K562 (cell line): ENCODE measurements at regions not wholly inside any gene's neighbourhood (a gene's known extent, or its start where the extent isn't known, plus 50 kb on each side); places are given as distances from the start of the nearest gene placed in this dataset.

Experiments used
- ATAC-seq: fragments of 200-7000 bp; cut with Tn5 transposase; 3 replicates; pipeline ENCODE4 v1.9.1; 2020; ENCODE audit warnings: moderate library complexity
- BruUV-seq: library from RNA; stranded (reverse); fragments of 400-500 nt; replicated peaks from 2 replicates; lab custom pipeline; 2021; lab: Mats Ljungman, UMichigan
- CTCF ChIA-PET: fragments of 300-600 bp; formaldehyde crosslinking; extraction: SDS; loops from one replicate; lab custom pipeline; 2021; ENCODE audit warnings: low intra/inter-chr PET ratio; lab: Yijun Ruan, JAX
- POLR2A ChIA-PET: fragments of 300-600, 350-650 bp; sonication (Branson Sonifier 250); formaldehyde crosslinking; extraction: SDS; loops from one replicate; lab custom pipeline; 2021; ENCODE audit warnings: antibody characterized with exemption, inconsistent platforms; lab: Yijun Ruan, JAX
- DNase-seq, 4 experiments: peaks; one replicate each; pipeline versions ENCODE4 v3.0.0 to v3.0.0-alpha.2; 2011 to 2018; ENCODE audit warnings: low spot score in 3 of 4, mixed read lengths in 3 of 4; ENCODE audit errors: extremely low read depth in 1 of 4
- FAIRE-seq: peaks from 2 replicates; lab custom pipeline; 2011; peaks lifted over from hg19 to GRCh38; lab: Jason Lieb, UNC
- H2AFZ ChIP-seq: 2 replicates; pipeline ENCODE4 v1.6.0; 2011; ENCODE audit warnings: low read depth, low read length, control low read depth, inconsistent platforms
- H3K27ac ChIP-seq: fragments of 200-600 bp; 3 replicates; pipeline ENCODE4 v1.8.0; 2011; ENCODE audit warnings: low read depth, mild to moderate bottlenecking, control low read depth, inconsistent platforms, low read length, moderate library complexity, mixed read lengths; ENCODE audit errors: extremely low read depth
- H3K27me3 ChIP-seq, 2 experiments: fragments of 300-600 bp in 1 of 2; 2 replicates in 1 of 2; 3 replicates in 1 of 2; pipeline versions ENCODE4 v1.6.0 to v1.8.0; 2011; ENCODE audit warnings: inconsistent platforms in 2 of 2, low read length in 2 of 2, mild to moderate bottlenecking in 1 of 2, mixed read lengths in 1 of 2, moderate library complexity in 1 of 2; ENCODE audit not compliant: control insufficient read depth in 2 of 2, insufficient read depth in 2 of 2
- H3K36me3 ChIP-seq: fragments of 300-600 bp; 3 replicates; pipeline ENCODE4 v1.8.0; 2011; ENCODE audit warnings: mild to moderate bottlenecking, low read length, inconsistent platforms; ENCODE audit not compliant: control insufficient read depth, insufficient read depth
- H3K4me1 ChIP-seq, 2 experiments: fragments of 200-600 bp in 1 of 2; replicated peaks in 1 of 2; 2 replicates in 1 of 2; 3 replicates in 1 of 2; pipeline versions ENCODE4 v1.5.1 to v1.8.0; 2011; ENCODE audit warnings: inconsistent platforms in 2 of 2, low read length in 2 of 2, mild to moderate bottlenecking in 1 of 2, mixed read lengths in 1 of 2, moderate library complexity in 1 of 2; ENCODE audit not compliant: control insufficient read depth in 2 of 2, insufficient read depth in 2 of 2
- H3K4me2 ChIP-seq: 2 replicates; pipeline ENCODE4 v1.6.1; 2011; ENCODE audit warnings: low read length, control low read depth, inconsistent platforms, mixed read lengths; ENCODE audit not compliant: insufficient read depth
- H3K4me3 ChIP-seq: fragments of 200-600 bp; sonication (generic), shearing (Covaris generic); 2 replicates; pipeline ENCODE4 v1.5.1; 2016; ENCODE audit warnings: control low read depth, inconsistent platforms
- H3K79me2 ChIP-seq: fragments of 200-600 bp; 3 replicates; pipeline ENCODE4 v1.8.0; 2011; ENCODE audit warnings: low read length, inconsistent platforms; ENCODE audit not compliant: control insufficient read depth, insufficient read depth
- H3K9ac ChIP-seq, 2 experiments: 2 replicates each; pipeline versions ENCODE4 v1.6.0 to v1.6.1; 2011; ENCODE audit warnings: low read depth in 2 of 2, low read length in 2 of 2, control low read depth in 1 of 2, inconsistent platforms in 1 of 2, mild to moderate bottlenecking in 1 of 2, mixed read lengths in 1 of 2; ENCODE audit not compliant: insufficient read depth in 1 of 2
- H3K9me1 ChIP-seq: one replicate; pipeline ENCODE4 v1.6.0; 2011; ENCODE audit warnings: inconsistent platforms, mild to moderate bottlenecking, low read length, moderate library complexity; ENCODE audit not compliant: control insufficient read depth, insufficient read depth
- H3K9me3 ChIP-seq: replicated peaks from 2 replicates; pipeline ENCODE4 v1.5.1; 2011; ENCODE audit warnings: low read depth, low read length, inconsistent platforms; ENCODE audit not compliant: control insufficient read depth, insufficient read depth
- H4K20me1 ChIP-seq: replicated peaks from 2 replicates; pipeline ENCODE4 v1.6.1; 2011; ENCODE audit warnings: low read length, inconsistent platforms, mixed read lengths; ENCODE audit not compliant: control insufficient read depth, insufficient read depth
- CEBPG ChIP-seq, 3 experiments: fragments of 200-800 bp in 1 of 3; sonication (Bioruptor generic) in 1 of 3; sonication (generic) in 1 of 3; formaldehyde crosslinking in 1 of 3; IDR thresholded peaks in 2 of 3; conservative IDR thresholded peaks in 1 of 3; 2 replicates each; pipeline versions ENCODE4 v1.6.1 to v1.8.0; 2016 to 2022; ENCODE audit warnings: missing compliant biosample characterization in 2 of 3, missing genetic modification characterization in 2 of 3, mild to moderate bottlenecking in 1 of 3, missing genetic modification reagents in 1 of 3
- DMBX1 ChIP-seq: fragments of 250-450 bp; sonication (Bioruptor Pico); IDR thresholded peaks from 2 replicates; pipeline ENCODE4 v1.8.0; 2022; ENCODE audit warnings: inconsistent platforms, mild to moderate bottlenecking, moderate library complexity, borderline replicate concordance
- EP300 ChIP-seq: IDR thresholded peaks from 2 replicates; pipeline ENCODE4 v1.6.1; 2012; ENCODE audit warnings: low read length, improper control_type of control experiment
- HDGF ChIP-seq: fragments of 450-650 bp; IDR thresholded peaks from 2 replicates; pipeline ENCODE4 v1.6.1; 2016
- NR2C2 ChIP-seq, 2 experiments: fragments of 200-800 bp in 1 of 2; sonication (Bioruptor generic) in 1 of 2; sonication (generic) in 1 of 2; formaldehyde crosslinking in 1 of 2; IDR thresholded peaks; 2 replicates each; pipeline versions ENCODE4 v1.6.1 to v1.8.0; 2016 to 2022; ENCODE audit warnings: mild to moderate bottlenecking in 1 of 2, missing compliant biosample characterization in 1 of 2, missing genetic modification characterization in 1 of 2, missing genetic modification reagents in 1 of 2
- PYGO2 ChIP-seq: fragments of 450-650 bp; IDR thresholded peaks from 2 replicates; pipeline ENCODE4 v1.6.1; 2016; ENCODE audit warnings: mild to moderate bottlenecking, missing genetic modification characterization, moderate library complexity, missing compliant biosample characterization
- RFX1 ChIP-seq: fragments of 450-650 bp; IDR thresholded peaks from 2 replicates; pipeline ENCODE4 v1.6.1; 2016; ENCODE audit warnings: mild to moderate bottlenecking, moderate library complexity
- SMAD3 ChIP-seq: fragments of 450-650 bp; formaldehyde crosslinking; conservative IDR thresholded peaks from 2 replicates; pipeline ENCODE4 v1.4.0; 2020; ENCODE audit warnings: mild to moderate bottlenecking
- SMC3 ChIP-seq: conservative IDR thresholded peaks from 2 replicates; pipeline ENCODE4 v1.6.1; 2011; ENCODE audit warnings: low read depth, low read length, improper control_type of control experiment; ENCODE audit not compliant: insufficient read depth
- SOX6 ChIP-seq: fragments of 450-650 bp; IDR thresholded peaks from 2 replicates; pipeline ENCODE4 v1.6.1; 2014; ENCODE audit warnings: mild to moderate bottlenecking
- TRIM24 ChIP-seq, 2 experiments: fragments of 450-650 bp; IDR thresholded peaks; 2 replicates each; pipeline ENCODE4 v1.6.1; 2016
- ZNF444 ChIP-seq: fragments of 250-450 bp; sonication (Bioruptor Pico); IDR thresholded peaks from 2 replicates; pipeline ENCODE4 v1.4.0; 2020; ENCODE audit warnings: mild to moderate bottlenecking, moderate library complexity
- ZNF511 ChIP-seq: sonication (generic); formaldehyde crosslinking; IDR thresholded peaks from 2 replicates; pipeline ENCODE4 v1.8.0; 2022; ENCODE audit warnings: mild to moderate bottlenecking, missing genetic modification reagents
- WGBS: fragments of 100-300 bp; shearing (Covaris generic); methylation state at CpG from one replicate; pipeline ENCODE4 v1.1.6; 2016; ENCODE audit warnings: low coverage, mixed read lengths; ENCODE audit not compliant: insufficient coverage; ENCODE audit errors: missing lambda C conversion rate; 5-methylcytosine and 5-hydroxymethylcytosine counted together
- in situ Hi-C: fragments of 300-500 bp; cut with MboI; formaldehyde crosslinking; loops from 4 replicates; pipeline ENCODE4 v1.15.0; 2018; ENCODE audit warnings: inconsistent platforms, mixed read lengths
- intact Hi-C: fragments of 100-400 bp; cut with micrococcal nuclease; formaldehyde crosslinking; loops from 2 replicates; pipeline ENCODE4 v1.14.2; 2022
- TF ChIP-seq, protein P1 (sequence below): fragments of 450-650 bp; conservative IDR thresholded peaks from 2 replicates; pipeline ENCODE4 v1.6.1; 2016; ENCODE audit warnings: missing genetic modification characterization, low read depth, mild to moderate bottlenecking, control low read depth, missing compliant biosample characterization
- TF ChIP-seq, protein P2 (sequence below): fragments of 250-450 bp; sonication (Bioruptor Pico); IDR thresholded peaks from 2 replicates; pipeline ENCODE4 v1.4.0; 2020; ENCODE audit warnings: mild to moderate bottlenecking, moderate library complexity

DNA sequence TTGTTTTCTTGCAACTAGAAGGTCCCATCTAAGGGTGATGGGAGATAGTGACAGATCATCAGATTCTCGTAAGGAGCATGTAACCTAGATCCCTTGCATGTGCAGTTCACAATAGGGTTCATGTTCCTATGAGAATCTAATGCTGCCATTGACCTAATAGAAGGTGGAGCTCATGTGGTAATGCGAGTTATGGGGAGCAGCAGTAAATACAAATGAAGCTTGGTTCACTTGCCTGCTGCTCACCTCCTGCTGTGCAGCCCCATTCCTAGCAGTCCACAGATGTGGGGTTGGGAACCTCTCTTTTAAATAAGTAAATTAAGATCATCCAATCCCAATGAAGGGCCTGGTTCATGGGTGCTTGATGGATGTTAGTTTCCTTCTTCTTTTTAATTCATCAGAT is 148.7 kb upstream of the ATP1B1 start:
- Histone ChIP-seq H3K9ac (no peak overlapping the region), H3K27ac (no peak overlapping the region), H3K4me2 (no peak overlapping the region), H3K36me3 (no peaks in the 10 kb centered on the region), H4K20me1 (no peaks in the 10 kb centered on the region), H3K4me3 (no peak overlapping the region), H3K79me2 (no peaks in the 10 kb centered on the region), H3K9me1 (no peaks in the 10 kb centered on the region), H2AFZ (no peak overlapping the region), H3K9me3 (no peaks in the 10 kb centered on the region), H3K27me3 (no peaks in the 10 kb centered on the region; a peak in 2 of 5 replicates), H3K4me1 (no peaks in the 10 kb centered on the region)
- WGBS, result 0% methylated on average over 2 of the region's 2 CpGs
- FAIRE-seq (no peak), DNase-seq (no peak), ATAC-seq (no peak)
- no TSS peak for BruUV-seq
- intact Hi-C loops, result no loop called here
- ChIA-PET CTCF (no interaction called here), POLR2A (no interaction called here)
- TF ChIP-seq SOX6 (no peak), TRIM24 (IDR thresholded peaks at IDR 0.05) (no peak), CEBPG (CRISPR knock-in tag; IDR thresholded peaks at IDR 0.05) (no peak), CEBPG (tag; conservative IDR thresholded peaks at IDR 0.05 in 1 of 2, IDR thresholded peaks at IDR 0.05 in 1 of 2) (no peak), PYGO2 (tag) (no peak), SMAD3 (no peak), EP300 (no peak), SMC3 (no peak), ZNF444 (no peak), RFX1 (no peak), HDGF (no peak), DMBX1 (no peak), ZNF511 (CRISPR knock-in tag) (no peak), NR2C2 (CRISPR knock-in tag; IDR thresholded peaks at IDR 0.05) (no peak), NR2C2 (tag; IDR thresholded peaks at IDR 0.05) (no peak)
- TF ChIP-seq, protein P1, sequence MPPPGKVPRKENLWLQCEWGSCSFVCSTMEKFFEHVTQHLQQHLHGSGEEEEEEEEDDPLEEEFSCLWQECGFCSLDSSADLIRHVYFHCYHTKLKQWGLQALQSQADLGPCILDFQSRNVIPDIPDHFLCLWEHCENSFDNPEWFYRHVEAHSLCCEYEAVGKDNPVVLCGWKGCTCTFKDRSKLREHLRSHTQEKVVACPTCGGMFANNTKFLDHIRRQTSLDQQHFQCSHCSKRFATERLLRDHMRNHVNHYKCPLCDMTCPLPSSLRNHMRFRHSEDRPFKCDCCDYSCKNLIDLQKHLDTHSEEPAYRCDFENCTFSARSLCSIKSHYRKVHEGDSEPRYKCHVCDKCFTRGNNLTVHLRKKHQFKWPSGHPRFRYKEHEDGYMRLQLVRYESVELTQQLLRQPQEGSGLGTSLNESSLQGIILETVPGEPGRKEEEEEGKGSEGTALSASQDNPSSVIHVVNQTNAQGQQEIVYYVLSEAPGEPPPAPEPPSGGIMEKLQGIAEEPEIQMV, result no peak
- TF ChIP-seq, protein P2, sequence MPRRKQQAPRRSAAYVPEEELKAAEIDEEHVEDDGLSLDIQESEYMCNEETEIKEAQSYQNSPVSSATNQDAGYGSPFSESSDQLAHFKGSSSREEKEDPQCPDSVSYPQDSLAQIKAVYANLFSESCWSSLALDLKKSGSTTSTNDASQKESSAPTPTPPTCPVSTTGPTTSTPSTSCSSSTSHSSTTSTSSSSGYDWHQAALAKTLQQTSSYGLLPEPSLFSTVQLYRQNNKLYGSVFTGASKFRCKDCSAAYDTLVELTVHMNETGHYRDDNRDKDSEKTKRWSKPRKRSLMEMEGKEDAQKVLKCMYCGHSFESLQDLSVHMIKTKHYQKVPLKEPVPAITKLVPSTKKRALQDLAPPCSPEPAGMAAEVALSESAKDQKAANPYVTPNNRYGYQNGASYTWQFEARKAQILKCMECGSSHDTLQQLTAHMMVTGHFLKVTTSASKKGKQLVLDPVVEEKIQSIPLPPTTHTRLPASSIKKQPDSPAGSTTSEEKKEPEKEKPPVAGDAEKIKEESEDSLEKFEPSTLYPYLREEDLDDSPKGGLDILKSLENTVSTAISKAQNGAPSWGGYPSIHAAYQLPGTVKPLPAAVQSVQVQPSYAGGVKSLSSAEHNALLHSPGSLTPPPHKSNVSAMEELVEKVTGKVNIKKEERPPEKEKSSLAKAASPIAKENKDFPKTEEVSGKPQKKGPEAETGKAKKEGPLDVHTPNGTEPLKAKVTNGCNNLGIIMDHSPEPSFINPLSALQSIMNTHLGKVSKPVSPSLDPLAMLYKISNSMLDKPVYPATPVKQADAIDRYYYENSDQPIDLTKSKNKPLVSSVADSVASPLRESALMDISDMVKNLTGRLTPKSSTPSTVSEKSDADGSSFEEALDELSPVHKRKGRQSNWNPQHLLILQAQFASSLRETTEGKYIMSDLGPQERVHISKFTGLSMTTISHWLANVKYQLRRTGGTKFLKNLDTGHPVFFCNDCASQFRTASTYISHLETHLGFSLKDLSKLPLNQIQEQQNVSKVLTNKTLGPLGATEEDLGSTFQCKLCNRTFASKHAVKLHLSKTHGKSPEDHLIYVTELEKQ (CRISPR knock-in tag), result no peak
- in situ Hi-C loops, result no loop called here
